ENCODE measurements at regions not wholly inside any gene's neighbourhood (a gene's known extent, or its start where the extent isn't known, plus 50 kb on each side); places are given as distances from the start of the nearest gene placed in this dataset.
A peak's percentile ranks its signal among the peaks of the same experiment; 100 is the strongest.

GRCh38 chr15:23954931-23955330, 267.8 kb upstream of the NDN start:
- Mint-ChIP-seq H3K27me3 (no peaks in the 10 kb centered on the region), H3K27ac (no peak overlapping the region), H3K4me1 (no peaks in the 10 kb centered on the region), H3K36me3 (no peaks in the 10 kb centered on the region), H3K4me3 (peak overlapping the region in 1 of 8 donors; percentile 41), H3K9me3 (peaks cover 0 to 19% (median 6%) of the 10 kb centered on the region in 8 donors)
- ChIA-PET CTCF (ENCODE audit: partially characterized antibody) (no interaction called here), POLR2A (ENCODE audit: partially characterized antibody) (no interaction called here)
- no peaks in the 10 kb centered on the region for H3K4me1 ChIP-seq (ENCODE audit: insufficient read depth, low read length)
- no peaks in the 10 kb centered on the region for H3K27me3 ChIP-seq (ENCODE audit: insufficient read depth, low read length)
- no peaks in the 10 kb centered on the region for H3K36me3 ChIP-seq (ENCODE audit: insufficient read depth, low read length)
- intact Hi-C loops (cut with micrococcal nuclease): no loop called here
- no peak for DNase-seq
- H3K4me3 ChIP-seq (ENCODE audit: low read length in 2 of 2): no peak overlapping the region
- H3K27ac ChIP-seq (ENCODE audit: low read depth, low read length): no peak overlapping the region
- no peaks in the 10 kb centered on the region for H3K9me3 ChIP-seq (ENCODE audit: control insufficient read depth in 1 of 2, low read length in 2 of 2)

GRCh38 chr15:23983500-23984259, 296.6 kb upstream of the NDN start:
- Mint-ChIP-seq H3K36me3 (no peaks in the 10 kb centered on the region), H3K27me3 (no peaks in the 10 kb centered on the region), H3K4me1 (no peaks in the 10 kb centered on the region), H3K4me3 (no peak overlapping the region), H3K27ac (no peak overlapping the region), H3K9me3 (peaks cover 0 to 19% (median 11%) of the 10 kb centered on the region in 8 donors)
- POLR2A ChIA-PET (ENCODE audit: partially characterized antibody): no interaction called here
- intact Hi-C loops (cut with micrococcal nuclease): no loop called here
- Histone ChIP-seq H3K27me3 (ENCODE audit: insufficient read depth, low read length) (no peaks in the 10 kb centered on the region), H3K36me3 (ENCODE audit: insufficient read depth, low read length) (no peaks in the 10 kb centered on the region), H3K4me1 (ENCODE audit: insufficient read depth, low read length) (no peaks in the 10 kb centered on the region), H3K4me3 (ENCODE audit: low read length in 2 of 2) (no peak overlapping the region), H3K9me3 (ENCODE audit: control insufficient read depth in 1 of 2, low read length in 2 of 2) (no peaks in the 10 kb centered on the region), H3K27ac (ENCODE audit: low read depth, low read length) (no peak overlapping the region)
- CTCF ChIA-PET (ENCODE audit: partially characterized antibody): no interaction called here
- no peak for DNase-seq

DNA sequence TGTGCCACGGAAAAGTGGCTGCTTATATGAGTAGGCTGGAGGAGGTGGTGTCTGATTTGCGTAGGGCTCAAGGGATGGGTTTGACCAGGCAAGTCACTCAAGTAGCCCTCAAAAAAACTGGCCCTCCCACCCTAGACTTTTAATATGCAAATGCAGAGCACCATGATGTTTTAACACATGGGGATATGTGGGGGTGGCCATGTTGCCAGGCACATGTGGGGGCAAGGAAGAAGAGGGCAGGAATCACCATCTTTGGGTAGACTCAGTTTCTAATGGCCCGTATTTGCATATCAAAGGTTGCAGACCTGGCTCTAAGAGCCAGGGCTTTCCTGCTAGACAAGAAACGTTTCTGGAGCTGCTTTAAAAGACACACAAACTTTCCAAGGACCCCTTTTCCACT, 307.2 kb upstream of the NDN start:
- Histone ChIP-seq H3K27me3 (ENCODE audit: insufficient read depth, low read length) (no peaks in the 10 kb centered on the region), H3K27ac (ENCODE audit: low read depth, low read length) (no peak overlapping the region), H3K4me3 (ENCODE audit: low read length in 2 of 2) (no peak overlapping the region), H3K36me3 (ENCODE audit: insufficient read depth, low read length) (no peaks in the 10 kb centered on the region), H3K9me3 (ENCODE audit: control insufficient read depth in 1 of 2, low read length in 2 of 2) (peaks cover 0 to 13% of the 10 kb centered on the region in 2 donors), H3K4me1 (ENCODE audit: insufficient read depth, low read length) (no peaks in the 10 kb centered on the region)
- Mint-ChIP-seq H3K36me3 (no peaks in the 10 kb centered on the region), H3K27ac (no peak overlapping the region), H3K27me3 (no peaks in the 10 kb centered on the region), H3K9me3 (peaks cover 5 to 34% (median 22%) of the 10 kb centered on the region in 8 donors), H3K4me3 (no peak overlapping the region), H3K4me1 (no peaks in the 10 kb centered on the region)
- POLR2A ChIA-PET (ENCODE audit: partially characterized antibody): no interaction called here
- CTCF ChIA-PET (ENCODE audit: partially characterized antibody): no interaction called here
- intact Hi-C loops (cut with micrococcal nuclease): no loop called here
- no peak for DNase-seq

- H3K36me3 Mint-ChIP-seq: no peaks in the 10 kb centered on the region
- no peaks in the 10 kb centered on the region for H3K27me3 Mint-ChIP-seq
- H3K4me1 Mint-ChIP-seq: no peaks in the 10 kb centered on the region
- Histone ChIP-seq H3K36me3 (ENCODE audit: insufficient read depth, low read length) (no peaks in the 10 kb centered on the region), H3K4me3 (ENCODE audit: low read length in 2 of 2) (no peak overlapping the region), H3K27ac (ENCODE audit: low read depth, low read length) (no peak overlapping the region), H3K9me3 (ENCODE audit: control insufficient read depth in 1 of 2, low read length in 2 of 2) (peaks cover 0 to 13% of the 10 kb centered on the region in 2 donors), H3K4me1 (ENCODE audit: insufficient read depth, low read length) (no peaks in the 10 kb centered on the region), H3K27me3 (ENCODE audit: insufficient read depth, low read length) (no peaks in the 10 kb centered on the region)
- peaks cover 0 to 37% (median 21%) of the 10 kb centered on the region in 8 donors for H3K9me3 Mint-ChIP-seq
- H3K4me3 Mint-ChIP-seq: no peak overlapping the region
- H3K27ac Mint-ChIP-seq: no peak overlapping the region
- CTCF ChIA-PET (ENCODE audit: partially characterized antibody): no interaction called here
- POLR2A ChIA-PET (ENCODE audit: partially characterized antibody): no interaction called here
- intact Hi-C loops (cut with micrococcal nuclease): no loop called here
- no peak for DNase-seq
Observed at GRCh38 chr15:23998056-23998455, 311.0 kb upstream of the NDN start.

GRCh38 chr15:24008476-24008875, 321.4 kb upstream of the NDN start:
- H3K4me1 Mint-ChIP-seq: no peaks in the 10 kb centered on the region
- intact Hi-C loops (cut with micrococcal nuclease): no loop called here
- H3K36me3 Mint-ChIP-seq: no peaks in the 10 kb centered on the region

GRCh38 chr15:24017470-24017869, 330.4 kb upstream of the NDN start:
- ChIA-PET CTCF (ENCODE audit: partially characterized antibody) (no interaction called here), POLR2A (ENCODE audit: partially characterized antibody) (no interaction called here)
- H3K27ac Mint-ChIP-seq: no peak overlapping the region
- no peaks in the 10 kb centered on the region for H3K4me1 Mint-ChIP-seq
- H3K27ac ChIP-seq (ENCODE audit: low read depth, low read length): no peak overlapping the region
- DNase-seq: no peak
- H3K4me3 Mint-ChIP-seq: no peak overlapping the region
- no peaks in the 10 kb centered on the region for H3K27me3 ChIP-seq (ENCODE audit: insufficient read depth, low read length)
- H3K27me3 Mint-ChIP-seq: no peaks in the 10 kb centered on the region
- intact Hi-C loops (cut with micrococcal nuclease): no loop called here
- no peaks in the 10 kb centered on the region for H3K4me1 ChIP-seq (ENCODE audit: insufficient read depth, low read length)
- no peak overlapping the region for H3K4me3 ChIP-seq (ENCODE audit: low read length in 2 of 2)
- no peaks in the 10 kb centered on the region for H3K36me3 ChIP-seq (ENCODE audit: insufficient read depth, low read length)
- H3K9me3 ChIP-seq (ENCODE audit: control insufficient read depth in 1 of 2, low read length in 2 of 2): no peaks in the 10 kb centered on the region
- no peaks in the 10 kb centered on the region for H3K36me3 Mint-ChIP-seq
- H3K9me3 Mint-ChIP-seq: peaks cover 2 to 16% (median 5%) of the 10 kb centered on the region in 8 donors

More at GRCh38 chr15:24008476-24008875, 321.4 kb upstream of the NDN start:
- Histone ChIP-seq H3K4me3 (ENCODE audit: low read length in 2 of 2) (no peak overlapping the region), H3K4me1 (ENCODE audit: insufficient read depth, low read length) (no peaks in the 10 kb centered on the region), H3K9me3 (ENCODE audit: control insufficient read depth in 1 of 2, low read length in 2 of 2) (no peaks in the 10 kb centered on the region), H3K36me3 (ENCODE audit: insufficient read depth, low read length) (no peaks in the 10 kb centered on the region), H3K27ac (ENCODE audit: low read depth, low read length) (no peak overlapping the region), H3K27me3 (ENCODE audit: insufficient read depth, low read length) (no peaks in the 10 kb centered on the region)
- no peak for DNase-seq
- CTCF ChIA-PET (ENCODE audit: partially characterized antibody): no interaction called here
- Mint-ChIP-seq H3K27ac (no peak overlapping the region), H3K4me3 (no peak overlapping the region), H3K27me3 (no peaks in the 10 kb centered on the region), H3K9me3 (peaks cover 2 to 21% (median 11%) of the 10 kb centered on the region in 8 donors)
- POLR2A ChIA-PET (ENCODE audit: partially characterized antibody): no interaction called here

DNA sequence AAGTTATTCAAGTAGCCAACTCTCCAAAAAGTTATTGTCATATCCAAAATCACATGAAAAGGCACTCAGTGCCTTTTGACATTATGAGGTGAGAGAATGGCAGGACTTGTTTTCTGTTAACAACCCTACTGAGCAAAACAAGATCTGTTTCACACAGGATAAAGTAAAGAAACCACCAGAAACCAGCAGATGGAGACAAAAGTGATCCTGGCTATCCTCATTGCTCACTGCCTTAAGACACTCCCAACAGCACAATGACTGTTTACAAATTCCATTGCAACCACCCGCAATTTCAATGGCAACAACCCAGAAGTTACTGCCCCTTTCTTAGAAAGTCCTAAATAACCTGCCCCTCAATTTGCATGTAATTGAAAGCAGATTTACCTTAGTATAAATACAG, 352.6 kb upstream of the NDN start:
- Mint-ChIP-seq H3K9me3 (peaks cover 0 to 42% (median 28%) of the 10 kb centered on the region in 8 donors), H3K27me3 (no peaks in the 10 kb centered on the region), H3K36me3 (no peaks in the 10 kb centered on the region), H3K4me1 (no peaks in the 10 kb centered on the region), H3K27ac (no peak overlapping the region), H3K4me3 (no peak overlapping the region)
- peaks cover 0 to 7% of the 10 kb centered on the region in 2 donors for H3K9me3 ChIP-seq (ENCODE audit: control insufficient read depth in 1 of 2, low read length in 2 of 2)
- ChIA-PET POLR2A (ENCODE audit: partially characterized antibody) (no interaction called here), CTCF (ENCODE audit: partially characterized antibody) (no interaction called here)
- H3K4me3 ChIP-seq (ENCODE audit: low read length in 2 of 2): no peak overlapping the region
- intact Hi-C loops (cut with micrococcal nuclease): no loop called here
- H3K36me3 ChIP-seq (ENCODE audit: insufficient read depth, low read length): no peaks in the 10 kb centered on the region
- H3K4me1 ChIP-seq (ENCODE audit: insufficient read depth, low read length): no peaks in the 10 kb centered on the region
- no peak overlapping the region for H3K27ac ChIP-seq (ENCODE audit: low read depth, low read length)
- DNase-seq: no peak
- no peaks in the 10 kb centered on the region for H3K27me3 ChIP-seq (ENCODE audit: insufficient read depth, low read length)

Measured in CD4-positive, alpha-beta memory T cell (primary cell).